AG10803 (cell line): ENCODE measurements at regions not wholly inside any gene's neighbourhood (a gene's known extent, or its start where the extent isn't known, plus 50 kb on each side); places are given as distances from the start of the nearest gene placed in this dataset.

Experiments used
- DNase-seq: peaks from one replicate; pipeline ENCODE4 v3.0.0; 2010; ENCODE audit warnings: low read depth
- H3K4me3 ChIP-seq: 2 replicates; pipeline ENCODE4 v1.5.1; 2011; ENCODE audit warnings: mild to moderate bottlenecking, low read length, control low read depth
- CTCF ChIP-seq: conservative IDR thresholded peaks from 2 replicates; pipeline ENCODE4 v1.5.1; 2011; ENCODE audit warnings: mild to moderate bottlenecking, low read length, control low read depth, inconsistent platforms

DNA sequence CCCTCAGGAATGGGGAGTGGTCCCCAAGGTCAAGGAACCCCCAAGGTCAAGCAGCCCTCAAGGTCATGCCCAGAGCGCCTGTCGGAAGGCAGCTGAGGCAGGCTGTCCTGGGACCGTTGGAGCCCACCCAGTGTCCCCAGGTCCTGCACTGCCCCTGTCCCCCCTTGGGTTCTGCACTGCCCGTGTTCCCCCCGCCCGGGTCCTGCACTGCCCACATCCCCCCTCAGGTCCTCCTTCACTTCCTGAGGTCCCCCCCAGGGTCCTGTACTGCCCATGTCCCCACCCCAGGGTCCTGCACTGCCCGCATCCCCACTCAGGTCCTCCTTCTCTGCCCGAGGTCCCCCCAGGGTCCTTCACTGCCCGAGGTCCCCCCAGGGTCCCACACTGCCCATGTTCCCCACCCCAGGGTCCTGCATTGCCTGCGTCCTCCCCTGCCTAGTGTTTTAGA lies 1073.0 kb downstream of the BRD1 start:
- DNase-seq = no peak
- no peak for TF ChIP-seq CTCF
- no peak overlapping the region for H3K4me3 ChIP-seq

DNA sequence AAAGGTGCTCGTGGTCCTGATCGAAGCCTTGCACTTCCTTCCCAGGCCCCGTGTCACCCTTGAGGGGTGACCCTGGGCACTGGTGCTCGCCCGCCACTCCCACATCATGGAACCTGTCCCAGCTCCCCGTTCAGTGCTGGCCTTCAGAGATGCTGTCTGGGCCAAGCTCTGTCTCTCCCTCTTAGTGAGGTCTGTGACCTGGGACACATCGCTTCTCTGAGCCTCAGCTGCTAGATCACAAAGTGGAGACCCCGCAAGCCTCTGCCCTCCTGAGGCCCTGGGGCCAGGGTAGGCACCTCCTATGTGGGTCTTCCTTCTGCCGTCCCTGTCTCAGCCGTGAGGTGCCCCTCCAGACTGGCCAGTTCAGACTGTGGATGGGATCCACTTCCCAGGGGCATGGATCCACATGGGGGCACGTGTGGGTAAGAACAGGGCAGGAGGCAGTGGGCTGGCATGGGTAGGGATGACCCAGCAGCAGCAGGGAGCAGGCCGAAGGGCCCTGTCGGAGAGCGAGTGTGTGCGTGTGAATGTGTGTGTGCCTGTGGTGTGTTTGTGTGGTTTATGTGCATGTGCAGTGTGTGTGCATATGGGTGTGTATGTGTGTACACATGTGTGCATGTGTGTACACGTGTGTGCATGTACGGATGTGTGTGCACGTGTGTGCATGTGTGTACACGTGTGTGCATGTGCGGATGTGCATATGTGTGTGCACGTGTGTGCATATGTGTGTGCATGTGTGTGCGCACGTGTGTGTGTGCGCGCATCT lies 1073.7 kb downstream of the BRD1 start:
- no peak for TF ChIP-seq CTCF
- no peak overlapping the region for H3K4me3 ChIP-seq
- no peak for DNase-seq

GRCh38 chr22:48753381-48753730 lies 1074.3 kb downstream of the BRD1 start:
- H3K4me3 ChIP-seq = no peak overlapping the region
- no peak for TF ChIP-seq CTCF
- no peak for DNase-seq

DNA sequence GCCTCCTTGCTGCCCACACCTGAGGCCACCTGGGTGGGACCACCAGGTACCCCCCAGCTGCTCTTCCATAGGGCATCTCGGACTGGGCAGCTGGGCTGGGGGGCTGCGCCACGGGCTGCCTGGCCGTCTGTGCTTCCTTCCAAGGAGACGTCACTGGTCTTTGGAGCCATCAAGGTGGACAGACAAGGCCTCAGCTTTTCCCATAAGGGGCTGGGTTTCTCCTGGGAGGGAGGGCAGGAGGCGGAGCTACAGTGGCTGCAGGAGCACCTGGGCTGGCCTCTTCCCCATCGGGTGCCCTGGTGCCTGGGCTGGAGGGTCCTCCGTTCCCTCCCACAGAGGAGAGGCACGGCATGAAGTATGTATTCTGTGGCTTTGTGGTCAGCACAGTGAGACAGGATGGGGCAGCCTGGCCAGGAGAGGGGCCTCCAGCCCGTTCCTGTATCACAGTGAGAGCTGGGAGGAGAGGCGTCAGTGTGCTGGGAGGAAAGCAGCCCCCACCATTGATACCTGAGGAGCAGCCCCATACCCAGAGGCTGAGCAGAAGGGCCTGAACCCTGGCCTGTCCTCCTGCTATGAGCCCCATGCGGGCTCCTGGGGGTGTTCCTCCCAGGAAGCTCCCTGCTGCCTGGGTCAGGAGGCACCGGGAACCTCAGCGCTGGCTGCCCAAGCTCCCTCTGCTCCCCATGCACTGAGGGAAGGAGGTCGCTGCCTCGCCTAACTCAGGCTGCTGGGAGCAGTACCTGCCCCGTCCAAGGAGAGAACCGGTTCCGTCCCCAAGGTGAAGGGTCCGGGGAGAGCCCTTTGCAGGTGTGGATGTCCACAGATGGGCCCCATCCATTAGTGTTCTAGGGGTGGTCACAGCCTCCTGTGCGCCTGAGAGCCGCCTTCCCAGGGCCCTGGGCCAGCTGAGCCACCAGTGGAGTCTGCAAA lies 1075.0 kb downstream of the BRD1 start:
- no peak overlapping the region for H3K4me3 ChIP-seq
- no peak for TF ChIP-seq CTCF
- DNase-seq = no peak

- TF ChIP-seq CTCF = no peak
- H3K4me3 ChIP-seq = no peak overlapping the region
- no peak for DNase-seq
Observed at GRCh38 chr22:48751539-48752437, 1075.9 kb downstream of the BRD1 start.

DNA sequence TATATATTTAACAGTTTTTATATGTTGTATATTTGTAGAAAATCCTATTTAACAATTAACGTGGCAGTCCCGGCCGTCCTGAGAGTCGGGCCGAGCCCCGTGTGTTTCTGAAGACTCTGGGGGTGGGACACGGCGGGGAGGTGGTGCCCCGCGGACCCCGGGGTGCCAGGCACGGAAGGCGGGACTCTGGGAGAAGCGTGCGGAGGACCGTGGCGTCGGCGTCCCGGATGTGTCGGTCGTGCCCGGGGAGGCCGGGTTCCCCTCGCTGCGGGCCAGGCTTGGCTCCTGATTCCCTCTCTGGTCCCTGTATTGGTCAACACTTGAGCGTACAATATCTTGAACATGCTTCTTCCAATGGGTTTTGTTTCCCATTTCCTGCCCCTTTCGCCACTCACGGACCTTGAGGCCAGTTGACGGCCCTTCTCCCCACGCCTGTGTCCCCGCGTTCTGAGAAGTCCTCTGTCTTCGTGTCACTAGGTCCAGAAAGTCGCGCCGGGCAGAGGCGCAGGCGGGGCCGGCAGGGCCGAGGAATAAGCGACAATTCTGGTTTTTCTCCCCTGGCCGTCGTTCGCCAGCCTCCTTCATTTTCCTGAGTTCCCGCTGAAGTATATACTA lies 1076.7 kb downstream of the BRD1 start:
- H3K4me3 ChIP-seq = no peak overlapping the region
- DNase-seq = no peak
- no peak for TF ChIP-seq CTCF
